ENCODE measurements at regions not wholly inside any gene's neighbourhood (a gene's known extent, or its start where the extent isn't known, plus 50 kb on each side); places are given as distances from the start of the nearest gene placed in this dataset.

- ATAC-seq (no peak), DNase-seq (ENCODE audit: low read depth, low spot score) (no peak)
- H3K4me3 ChIP-seq (ENCODE audit: low read depth in 2 of 2, low read length in 2 of 2): no peak overlapping the region
- no peaks in the 10 kb centered on the region for H3K4me1 ChIP-seq (ENCODE audit: control insufficient read depth, insufficient read depth, low read length)
- no TSS peak for BruUV-seq (replicated peaks)
- H3K9me3 ChIP-seq (ENCODE audit: control insufficient read depth, insufficient read depth, low read depth, low read length): no peaks in the 10 kb centered on the region
- ChIA-PET CTCF (no interaction called here), POLR2A (no interaction called here)
- no peaks in the 10 kb centered on the region for H3K27me3 ChIP-seq (ENCODE audit: control insufficient read depth, insufficient read depth, low read length)
- in situ Hi-C loops (cut with HindIII; ENCODE audit: low pct_unique_long_range_greater_than_20kb, low sequenced_read_pairs) (no loop called here), intact Hi-C loops (cut with micrococcal nuclease; ENCODE audit: unreplicated experiment) (no loop called here)
- TF ChIP-seq POLR2AphosphoS5 (IDR thresholded peaks at IDR 0.05; ENCODE audit: low read depth, low read length): no peak
- no peak for TF ChIP-seq REST (IDR thresholded peaks at IDR 0.05; ENCODE audit: insufficient read depth in 1 of 2, low read depth in 2 of 2, low read length in 1 of 2)
- TF ChIP-seq TCF7L2 (IDR thresholded peaks at IDR 0.05; ENCODE audit: low read depth, low read length): no peak
- H3K36me3 ChIP-seq (ENCODE audit: control insufficient read depth, insufficient read depth, low read length): no peaks in the 10 kb centered on the region
- H3K27ac ChIP-seq (ENCODE audit: low read length): no peak overlapping the region
Measured at GRCh38 chr14:101131451-101131916, 228.0 kb upstream of the RTL1 start.

GRCh38 chr14:101132051-101132571 lies 228.6 kb upstream of the RTL1 start:
- ATAC-seq: no peak
- no peak for TF ChIP-seq POLR2AphosphoS5 (IDR thresholded peaks at IDR 0.05; ENCODE audit: low read depth, low read length)
- no peak for TF ChIP-seq REST (IDR thresholded peaks at IDR 0.05; ENCODE audit: insufficient read depth in 1 of 2, low read depth in 2 of 2, low read length in 1 of 2)
- no peak for TF ChIP-seq SIN3A (IDR thresholded peaks at IDR 0.05; ENCODE audit: borderline replicate concordance, insufficient read depth, low read depth, low read length)
- no peak for TF ChIP-seq CTCF (IDR thresholded peaks at IDR 0.05)
- TF ChIP-seq TCF7L2 (IDR thresholded peaks at IDR 0.05; ENCODE audit: low read depth, low read length): no peak
- no peaks in the 10 kb centered on the region for H3K27me3 ChIP-seq (ENCODE audit: control insufficient read depth, insufficient read depth, low read length)
- ChIA-PET POLR2A (no interaction called here), CTCF (no interaction called here)
- intact Hi-C loops (cut with micrococcal nuclease; ENCODE audit: unreplicated experiment): no loop called here
- in situ Hi-C loops (cut with HindIII; ENCODE audit: low pct_unique_long_range_greater_than_20kb, low sequenced_read_pairs): no loop called here
- no peak overlapping the region for H3K27ac ChIP-seq (ENCODE audit: low read length)
- H3K4me1 ChIP-seq (ENCODE audit: control insufficient read depth, insufficient read depth, low read length): no peaks in the 10 kb centered on the region
- H3K9me3 ChIP-seq (ENCODE audit: control insufficient read depth, insufficient read depth, low read depth, low read length): no peaks in the 10 kb centered on the region
- no peaks in the 10 kb centered on the region for H3K36me3 ChIP-seq (ENCODE audit: control insufficient read depth, insufficient read depth, low read length)
- H3K4me3 ChIP-seq (ENCODE audit: low read depth in 2 of 2, low read length in 2 of 2): no peak overlapping the region
- BruUV-seq (replicated peaks): no TSS peak
- DNase-seq (ENCODE audit: low read depth, low spot score): no peak

All from Panc1 (cell line).